Mucosa of descending colon (tissue), 3 donors: ENCODE measurements at regions not wholly inside any gene's neighbourhood (a gene's known extent, or its start where the extent isn't known, plus 50 kb on each side); places are given as distances from the start of the nearest gene placed in this dataset.

Experiments
- ATAC-seq: fragments of 200-7000 bp; cut with Tn5 transposase; one replicate; pipeline ENCODE4 v1.9.1; 2020; ENCODE audit warnings: mild to moderate bottlenecking, moderate library complexity
- DNase-seq, 3 donors: peaks; one replicate each; pipeline ENCODE4 v3.0.0-alpha.2; 2020
- H3K36me3 ChIP-seq: fragments of 200-600 bp; one replicate; pipeline ENCODE4 v1.8.0; 2021; ENCODE audit warnings: low read depth, mild to moderate bottlenecking
- H3K4me1 ChIP-seq: fragments of 200-600 bp; one replicate; pipeline ENCODE4 v1.8.0; 2021; ENCODE audit warnings: low read depth, mild to moderate bottlenecking
- H3K4me3 ChIP-seq: fragments of 200-600 bp; one replicate; pipeline ENCODE4 v1.8.0; 2021; ENCODE audit warnings: mild to moderate bottlenecking
- H3K9me3 ChIP-seq: fragments of 200-600 bp; one replicate; pipeline ENCODE4 v1.8.0; 2021; ENCODE audit warnings: mild to moderate bottlenecking
- CTCF ChIP-seq: fragments of 200-600 bp; IDR thresholded peaks from one replicate; pipeline ENCODE4 v1.8.0; 2022; ENCODE audit warnings: antibody characterized with exemption, mild to moderate bottlenecking
- intact Hi-C, 2 donors: fragments of 100-400 bp; cut with DNase I in 1 of 2; cut with micrococcal nuclease in 1 of 2; formaldehyde crosslinking; loops; one replicate each; pipeline versions ENCODE4 v1.11.0 to v1.11.1; 2022; cut with DNase I, micrococcal nuclease
- donor health status: DM: no; HTN: no; CAD: no; lungs with moderate emphysema.
- donor health status: DM: no; HTN: no; CAD: no.
- donor health status: DM: no; HTN: yes; CAD: no.

- no peak for ATAC-seq
- no peak overlapping the region for H3K4me3 ChIP-seq
- H3K9me3 ChIP-seq: no peaks in the 10 kb centered on the region
- no peaks in the 10 kb centered on the region for H3K36me3 ChIP-seq
- no peaks in the 10 kb centered on the region for H3K4me1 ChIP-seq
- TF ChIP-seq CTCF: no peak
- no peak for DNase-seq
- intact Hi-C loops: no loop called here
These were observed 172.2 kb downstream of the BRMS1L start for GRCh38 chr14:35998303-35998702.

DNA sequence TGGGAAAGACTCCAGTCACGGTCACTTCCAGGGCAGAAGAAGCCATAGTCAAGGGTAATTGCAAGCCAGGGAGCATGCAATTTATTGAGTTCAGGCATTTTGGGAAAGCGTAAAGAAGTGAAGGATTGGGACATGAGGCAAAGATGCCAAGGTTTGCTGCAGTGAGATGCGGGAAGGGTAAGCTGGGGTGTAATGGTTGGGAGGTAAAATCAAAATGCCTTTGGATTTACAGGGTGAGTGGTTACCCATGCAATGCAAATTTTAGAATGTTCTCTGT, 167.5 kb downstream of the BRMS1L start:
- ATAC-seq (no peak), DNase-seq (no peak)
- Histone ChIP-seq H3K9me3 (no peaks in the 10 kb centered on the region), H3K4me1 (no peaks in the 10 kb centered on the region), H3K36me3 (no peaks in the 10 kb centered on the region), H3K4me3 (no peak overlapping the region)
- no peak for TF ChIP-seq CTCF
- intact Hi-C loops: no loop called here

- Histone ChIP-seq H3K9me3 (no peaks in the 10 kb centered on the region), H3K4me3 (no peak overlapping the region), H3K4me1 (no peaks in the 10 kb centered on the region), H3K36me3 (no peaks in the 10 kb centered on the region)
- no peak for TF ChIP-seq CTCF
- intact Hi-C loops: no loop called here
- ATAC-seq: no peak
- DNase-seq: no peak
These were observed 166.9 kb downstream of the BRMS1L start for GRCh38 chr14:35992816-35993683.

DNA sequence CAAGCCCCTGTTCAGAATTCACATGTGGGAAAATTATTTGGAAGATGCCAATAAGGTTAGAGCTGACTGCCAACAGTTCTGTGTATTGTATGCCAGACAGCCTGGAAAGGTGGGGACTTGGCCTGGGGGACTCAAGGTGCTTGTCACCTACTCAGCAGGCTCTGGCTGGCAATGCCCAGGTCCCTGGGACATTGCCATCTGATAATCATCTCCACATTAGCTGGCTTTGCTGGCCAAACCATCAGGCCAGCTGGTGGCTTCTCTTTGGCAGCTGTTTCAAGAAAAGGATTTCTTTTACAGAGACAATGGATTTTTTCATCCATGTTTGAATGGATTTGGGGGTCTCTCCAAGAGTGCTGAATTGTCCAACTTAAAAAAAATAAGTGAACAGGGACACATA, 165.2 kb downstream of the BRMS1L start:
- ATAC-seq: no peak
- intact Hi-C loops: no loop called here
- no peaks in the 10 kb centered on the region for H3K36me3 ChIP-seq
- no peak for TF ChIP-seq CTCF
- no peak for DNase-seq
- no peak overlapping the region for H3K4me3 ChIP-seq
- H3K9me3 ChIP-seq: no peaks in the 10 kb centered on the region
- no peaks in the 10 kb centered on the region for H3K4me1 ChIP-seq

GRCh38 chr14:35989736-35990135, 163.6 kb downstream of the BRMS1L start:
- intact Hi-C loops: no loop called here
- H3K4me1 ChIP-seq: no peaks in the 10 kb centered on the region
- no peaks in the 10 kb centered on the region for H3K9me3 ChIP-seq
- H3K4me3 ChIP-seq: no peak overlapping the region
- ATAC-seq (no peak), DNase-seq (no peak)
- TF ChIP-seq CTCF: no peak
- no peaks in the 10 kb centered on the region for H3K36me3 ChIP-seq
